ENCODE measurements at regions not wholly inside any gene's neighbourhood (a gene's known extent, or its start where the extent isn't known, plus 50 kb on each side); places are given as distances from the start of the nearest gene placed in this dataset.
"Not testable (repeated sequence)": the region's sequence is repeated elsewhere in the genome, so short reads cannot be mapped to it uniquely, and the experiment has no call there.

DNA sequence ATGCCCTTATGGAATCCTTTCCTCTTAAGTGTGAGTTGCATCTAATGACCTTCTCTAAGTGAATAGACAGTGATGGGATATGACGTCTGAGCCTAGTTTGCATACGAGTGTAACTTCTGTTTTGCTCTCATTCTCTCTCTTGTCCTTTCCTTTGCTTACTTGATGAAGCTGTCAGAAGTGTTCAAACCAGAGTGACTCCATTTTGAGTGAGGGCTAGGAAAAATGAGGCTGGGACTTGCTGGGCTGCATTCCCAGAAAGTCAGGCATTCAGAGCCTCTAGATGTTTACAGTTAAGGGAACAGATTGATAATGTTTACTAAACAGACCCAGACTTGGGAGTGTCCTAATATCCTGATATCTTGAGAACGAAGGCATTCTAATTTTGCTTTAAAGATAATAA is 311.2 kb upstream of the SOX4 start:
- H3K4me3 ChIP-seq; H3K27ac ChIP-seq; H3K4me1 ChIP-seq; H3K36me3 ChIP-seq; H3K27me3 ChIP-seq; DNase-seq; H3K9me3 ChIP-seq (replicated peaks): not testable (repeated sequence)

GRCh38 chr6:21284166-21284565 is 309.4 kb upstream of the SOX4 start:
- no peaks in the 10 kb centered on the region for H3K4me1 ChIP-seq
- H3K27me3 ChIP-seq, result no peaks in the 10 kb centered on the region
- H3K4me3 ChIP-seq, result no peak overlapping the region
- no peak overlapping the region for H3K27ac ChIP-seq
- H3K9me3 ChIP-seq (replicated peaks), result no peaks in the 10 kb centered on the region
- no peak for DNase-seq
- H3K36me3 ChIP-seq, result no peaks in the 10 kb centered on the region

GRCh38 chr6:21284706-21285105 is 308.8 kb upstream of the SOX4 start:
- H3K9me3 ChIP-seq (replicated peaks), result no peaks in the 10 kb centered on the region
- no peak overlapping the region for H3K4me3 ChIP-seq
- H3K4me1 ChIP-seq, result no peaks in the 10 kb centered on the region
- no peak overlapping the region for H3K27ac ChIP-seq
- DNase-seq, result no peak
- no peaks in the 10 kb centered on the region for H3K36me3 ChIP-seq
- H3K27me3 ChIP-seq, result no peaks in the 10 kb centered on the region

GRCh38 chr6:21294144-21294543 is 299.4 kb upstream of the SOX4 start:
- Histone ChIP-seq H3K9me3 (replicated peaks) (no peaks in the 10 kb centered on the region), H3K36me3 (no peaks in the 10 kb centered on the region), H3K27ac (no peak overlapping the region), H3K4me3 (no peak overlapping the region), H3K27me3 (no peaks in the 10 kb centered on the region), H3K4me1 (no peaks in the 10 kb centered on the region)
- DNase-seq, result no peak

- Histone ChIP-seq H3K36me3 (no peaks in the 10 kb centered on the region), H3K4me3 (no peak overlapping the region), H3K27me3 (no peaks in the 10 kb centered on the region), H3K9me3 (replicated peaks) (no peaks in the 10 kb centered on the region), H3K27ac (no peak overlapping the region), H3K4me1 (no peaks in the 10 kb centered on the region)
- no peak for DNase-seq
Measured at GRCh38 chr6:21295506-21296240, 297.9 kb upstream of the SOX4 start.

GRCh38 chr6:21297665-21298064 is 295.9 kb upstream of the SOX4 start:
- no peaks in the 10 kb centered on the region for H3K27me3 ChIP-seq
- H3K9me3 ChIP-seq (replicated peaks), result no peaks in the 10 kb centered on the region
- H3K36me3 ChIP-seq, result no peaks in the 10 kb centered on the region
- no peak overlapping the region for H3K27ac ChIP-seq
- no peak for DNase-seq
- no peaks in the 10 kb centered on the region for H3K4me1 ChIP-seq
- no peak overlapping the region for H3K4me3 ChIP-seq

DNA sequence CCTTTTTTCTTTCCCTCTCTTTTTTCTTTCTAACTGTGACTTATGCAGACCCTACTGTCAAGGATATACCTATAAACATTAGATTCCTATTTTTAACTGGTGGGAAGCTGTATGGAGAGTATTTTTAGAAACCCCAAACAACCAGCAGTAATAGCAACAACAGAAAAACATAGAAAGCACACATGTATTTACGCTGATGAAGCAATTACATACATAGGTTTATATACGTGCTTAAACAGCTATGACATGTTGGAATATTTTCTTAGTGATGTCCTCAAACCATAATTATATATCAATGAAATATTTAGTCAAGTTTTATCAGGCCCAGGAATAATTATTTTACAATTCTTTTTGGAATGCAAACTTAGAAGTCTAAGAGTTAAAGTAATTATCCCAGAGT is 294.3 kb upstream of the SOX4 start:
- Histone ChIP-seq H3K27me3 (no peaks in the 10 kb centered on the region), H3K36me3 (no peaks in the 10 kb centered on the region), H3K27ac (no peak overlapping the region), H3K4me1 (no peaks in the 10 kb centered on the region), H3K9me3 (replicated peaks) (no peaks in the 10 kb centered on the region), H3K4me3 (no peak overlapping the region)
- DNase-seq, result no peak

GRCh38 chr6:21300439-21300838 is 293.1 kb upstream of the SOX4 start:
- H3K27ac ChIP-seq, result no peak overlapping the region
- H3K27me3 ChIP-seq, result no peaks in the 10 kb centered on the region
- no peak for DNase-seq
- H3K36me3 ChIP-seq, result no peaks in the 10 kb centered on the region
- H3K9me3 ChIP-seq (replicated peaks), result no peaks in the 10 kb centered on the region
- H3K4me1 ChIP-seq, result no peaks in the 10 kb centered on the region
- no peak overlapping the region for H3K4me3 ChIP-seq

DNA sequence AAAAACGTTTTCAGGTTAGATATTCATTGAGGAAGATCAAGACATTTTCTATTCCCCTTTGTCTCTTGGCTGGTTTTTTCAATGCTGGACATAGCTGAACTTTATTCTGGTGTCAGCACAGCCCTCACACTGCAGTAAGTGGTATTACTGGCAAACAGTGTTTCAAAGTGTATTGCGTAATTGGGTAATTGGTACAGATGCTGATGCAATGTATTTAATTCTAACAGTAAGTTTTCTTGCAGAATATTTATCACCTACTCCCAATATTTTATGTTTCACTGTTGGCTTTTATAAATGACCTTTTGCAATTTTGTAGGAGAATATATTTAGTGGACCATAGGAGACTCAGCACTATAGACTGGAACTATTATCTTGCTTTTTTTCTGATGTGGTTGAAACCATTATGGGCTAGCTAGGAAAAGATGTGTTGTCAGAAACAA is 287.6 kb upstream of the SOX4 start:
- Histone ChIP-seq H3K9me3 (replicated peaks) (no peaks in the 10 kb centered on the region), H3K27me3 (no peaks in the 10 kb centered on the region), H3K4me1 (no peaks in the 10 kb centered on the region), H3K4me3 (no peak overlapping the region), H3K27ac (no peak overlapping the region), H3K36me3 (no peaks in the 10 kb centered on the region)
- no peak for DNase-seq

DNA sequence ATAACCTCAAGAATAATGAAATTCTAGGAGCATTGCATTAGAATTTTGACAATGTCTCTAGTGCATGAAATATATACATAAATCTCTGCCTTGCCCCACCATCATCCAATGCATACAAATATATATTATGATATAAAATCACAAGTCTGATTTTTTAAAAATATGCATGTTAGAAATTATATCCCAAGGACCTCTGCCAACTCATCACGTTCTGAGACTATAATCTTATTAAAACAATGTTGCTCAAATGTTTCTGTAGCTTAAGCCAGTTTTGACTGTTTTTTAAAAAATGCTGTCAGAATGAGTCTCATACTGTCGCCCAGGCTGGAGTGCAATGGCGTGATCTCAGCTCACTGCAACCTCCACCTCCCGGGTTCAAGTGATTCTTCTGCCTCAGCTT is 287.0 kb upstream of the SOX4 start:
- no peaks in the 10 kb centered on the region for H3K27me3 ChIP-seq
- no peak overlapping the region for H3K4me3 ChIP-seq
- DNase-seq, result no peak

GRCh38 chr6:21309807-21310221 is 283.7 kb upstream of the SOX4 start:
- Histone ChIP-seq H3K4me3 (no peak overlapping the region), H3K9me3 (replicated peaks) (no peaks in the 10 kb centered on the region), H3K4me1 (no peaks in the 10 kb centered on the region), H3K27me3 (no peaks in the 10 kb centered on the region), H3K27ac (no peak overlapping the region), H3K36me3 (no peaks in the 10 kb centered on the region)
- DNase-seq, result no peak

More for the DNA sequence above, 287.0 kb upstream of the SOX4 start:
- Histone ChIP-seq H3K9me3 (replicated peaks) (no peaks in the 10 kb centered on the region), H3K27ac (no peak overlapping the region), H3K36me3 (no peaks in the 10 kb centered on the region), H3K4me1 (no peaks in the 10 kb centered on the region)

DNA sequence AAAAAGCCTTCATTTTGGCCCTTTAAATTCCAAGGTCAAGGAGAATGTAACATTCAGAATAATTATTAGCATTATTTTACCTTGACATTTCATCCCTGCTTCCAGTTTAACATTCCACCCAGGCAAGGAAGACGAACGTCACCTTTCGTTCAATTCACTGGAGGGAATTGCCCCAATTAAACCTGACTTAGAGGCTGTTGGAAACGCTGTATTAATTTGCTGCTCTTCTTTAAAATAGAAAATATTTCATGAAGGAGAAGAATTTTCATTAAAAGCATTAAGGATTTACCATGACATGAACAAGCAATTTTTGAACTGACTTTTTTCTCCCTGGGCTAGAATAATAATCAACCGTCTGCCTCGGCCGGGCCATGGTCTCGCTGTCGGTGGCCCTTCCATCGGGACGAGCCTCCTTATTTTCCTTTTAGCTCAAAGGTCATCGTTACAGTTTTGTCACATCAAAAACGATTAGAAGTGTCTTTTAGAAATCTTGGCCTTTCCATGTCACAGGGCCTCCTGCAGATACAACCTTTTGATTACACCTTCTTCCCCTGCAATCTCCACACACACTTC is 282.9 kb upstream of the SOX4 start:
- Histone ChIP-seq H3K27me3 (no peaks in the 10 kb centered on the region), H3K27ac (no peak overlapping the region), H3K4me1 (no peaks in the 10 kb centered on the region), H3K36me3 (no peaks in the 10 kb centered on the region), H3K9me3 (replicated peaks) (no peaks in the 10 kb centered on the region), H3K4me3 (no peak overlapping the region)
- DNase-seq, result no peak

DNA sequence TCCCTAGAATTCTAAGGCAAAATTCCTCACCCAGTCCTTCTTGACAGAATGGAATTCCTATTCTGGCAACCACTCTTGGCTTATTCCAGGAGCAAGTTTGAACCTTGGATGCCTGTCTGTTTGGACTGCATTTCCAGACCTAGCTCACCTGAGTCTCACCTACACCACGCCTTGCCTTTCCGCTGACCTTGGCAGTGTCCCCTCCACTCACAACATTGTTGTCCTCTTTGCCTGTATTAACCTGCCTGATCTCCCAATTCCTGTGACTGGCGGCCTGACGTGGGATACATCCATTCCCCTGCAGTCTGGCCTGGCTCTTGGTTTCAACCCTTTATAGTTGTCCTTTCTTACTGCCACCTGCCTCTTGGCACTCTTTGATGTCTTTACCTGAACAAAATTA is 281.4 kb upstream of the SOX4 start:
- Histone ChIP-seq H3K36me3 (no peaks in the 10 kb centered on the region), H3K9me3 (replicated peaks) (no peaks in the 10 kb centered on the region), H3K27ac (no peak overlapping the region), H3K4me1 (no peaks in the 10 kb centered on the region), H3K4me3 (no peak overlapping the region), H3K27me3 (no peaks in the 10 kb centered on the region)
- DNase-seq, result no peak

- H3K27me3 ChIP-seq, result no peaks in the 10 kb centered on the region
- H3K27ac ChIP-seq, result no peak overlapping the region
- H3K4me1 ChIP-seq, result no peaks in the 10 kb centered on the region
- H3K9me3 ChIP-seq (replicated peaks), result no peaks in the 10 kb centered on the region
- DNase-seq, result no peak
- H3K4me3 ChIP-seq, result no peak overlapping the region
- H3K36me3 ChIP-seq, result no peaks in the 10 kb centered on the region
Measured at GRCh38 chr6:21317642-21318041, 275.9 kb upstream of the SOX4 start.

GRCh38 chr6:21321076-21321475 is 272.5 kb upstream of the SOX4 start:
- no peaks in the 10 kb centered on the region for H3K4me1 ChIP-seq
- H3K36me3 ChIP-seq, result no peaks in the 10 kb centered on the region
- H3K9me3 ChIP-seq (replicated peaks), result no peaks in the 10 kb centered on the region
- DNase-seq, result no peak
- H3K27ac ChIP-seq, result no peak overlapping the region
- no peaks in the 10 kb centered on the region for H3K27me3 ChIP-seq
- no peak overlapping the region for H3K4me3 ChIP-seq

DNA sequence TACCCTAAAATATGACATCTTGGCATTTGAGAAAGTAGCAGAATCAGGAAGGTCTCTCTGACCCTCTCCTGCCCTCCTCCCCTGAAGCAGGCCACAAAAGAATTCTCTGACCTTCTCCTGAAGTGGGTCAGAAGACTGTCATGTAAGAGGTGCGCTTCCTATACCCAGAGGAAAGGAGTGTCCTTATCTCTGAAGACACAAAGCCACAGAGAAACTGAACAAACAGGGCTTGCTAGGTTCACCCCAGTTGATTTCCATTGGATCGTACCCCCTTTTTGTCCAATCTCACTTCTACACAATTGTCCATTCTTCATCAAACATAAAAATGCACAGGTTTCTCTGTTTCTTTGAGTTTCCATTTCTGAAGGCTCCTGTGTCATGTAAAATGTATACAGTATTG is 272.0 kb upstream of the SOX4 start:
- no peak for DNase-seq
- Histone ChIP-seq H3K4me3 (no peak overlapping the region), H3K27me3 (no peaks in the 10 kb centered on the region), H3K9me3 (replicated peaks) (no peaks in the 10 kb centered on the region), H3K4me1 (no peaks in the 10 kb centered on the region), H3K27ac (no peak overlapping the region), H3K36me3 (no peaks in the 10 kb centered on the region)
